ENCODE measurements at regions not wholly inside any gene's neighbourhood (a gene's known extent, or its start where the extent isn't known, plus 50 kb on each side); places are given as distances from the start of the nearest gene placed in this dataset.

DNA sequence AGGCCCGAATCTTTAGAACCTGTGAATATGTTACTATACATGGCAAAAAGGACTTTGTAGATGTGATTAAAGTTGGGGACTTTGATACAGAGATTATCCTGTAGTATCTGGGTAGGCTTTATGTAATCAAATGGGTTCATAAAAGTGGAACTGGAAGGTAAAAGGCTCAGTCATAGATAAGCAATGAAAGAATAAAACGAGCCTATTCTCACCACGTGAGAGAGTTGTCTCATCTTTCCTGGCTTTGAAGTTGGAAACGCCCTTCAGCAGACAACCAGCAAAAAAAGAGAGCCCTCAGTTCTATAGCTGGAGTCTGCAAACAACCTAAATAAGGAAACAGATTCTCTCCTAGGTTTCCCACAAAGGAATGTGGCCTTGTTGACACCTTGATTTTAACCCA is 805.8 kb upstream of the DIAPH2 start:
- DNase-seq (ENCODE audit: low spot score) = no peak
- ATAC-seq (ENCODE audit: insufficient number of reproducible peaks, low FRiP score, low read depth) = no peak
- H3K27me3 ChIP-seq (replicated peaks; ENCODE audit: insufficient read depth) = no peaks in the 10 kb centered on the region
- no peaks in the 10 kb centered on the region for H3K36me3 ChIP-seq
- H3K27ac ChIP-seq = no peak overlapping the region
- H3K4me1 ChIP-seq (ENCODE audit: control insufficient read depth in 1 of 2, low read depth in 2 of 2) = no peaks in the 10 kb centered on the region
- H3K4me3 ChIP-seq = no peak overlapping the region
- no peaks in the 10 kb centered on the region for H3K9me3 ChIP-seq
- TF ChIP-seq, protein P1, sequence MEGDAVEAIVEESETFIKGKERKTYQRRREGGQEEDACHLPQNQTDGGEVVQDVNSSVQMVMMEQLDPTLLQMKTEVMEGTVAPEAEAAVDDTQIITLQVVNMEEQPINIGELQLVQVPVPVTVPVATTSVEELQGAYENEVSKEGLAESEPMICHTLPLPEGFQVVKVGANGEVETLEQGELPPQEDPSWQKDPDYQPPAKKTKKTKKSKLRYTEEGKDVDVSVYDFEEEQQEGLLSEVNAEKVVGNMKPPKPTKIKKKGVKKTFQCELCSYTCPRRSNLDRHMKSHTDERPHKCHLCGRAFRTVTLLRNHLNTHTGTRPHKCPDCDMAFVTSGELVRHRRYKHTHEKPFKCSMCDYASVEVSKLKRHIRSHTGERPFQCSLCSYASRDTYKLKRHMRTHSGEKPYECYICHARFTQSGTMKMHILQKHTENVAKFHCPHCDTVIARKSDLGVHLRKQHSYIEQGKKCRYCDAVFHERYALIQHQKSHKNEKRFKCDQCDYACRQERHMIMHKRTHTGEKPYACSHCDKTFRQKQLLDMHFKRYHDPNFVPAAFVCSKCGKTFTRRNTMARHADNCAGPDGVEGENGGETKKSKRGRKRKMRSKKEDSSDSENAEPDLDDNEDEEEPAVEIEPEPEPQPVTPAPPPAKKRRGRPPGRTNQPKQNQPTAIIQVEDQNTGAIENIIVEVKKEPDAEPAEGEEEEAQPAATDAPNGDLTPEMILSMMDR (IDR thresholded peaks at IDR 0.05) = no peak

DNA sequence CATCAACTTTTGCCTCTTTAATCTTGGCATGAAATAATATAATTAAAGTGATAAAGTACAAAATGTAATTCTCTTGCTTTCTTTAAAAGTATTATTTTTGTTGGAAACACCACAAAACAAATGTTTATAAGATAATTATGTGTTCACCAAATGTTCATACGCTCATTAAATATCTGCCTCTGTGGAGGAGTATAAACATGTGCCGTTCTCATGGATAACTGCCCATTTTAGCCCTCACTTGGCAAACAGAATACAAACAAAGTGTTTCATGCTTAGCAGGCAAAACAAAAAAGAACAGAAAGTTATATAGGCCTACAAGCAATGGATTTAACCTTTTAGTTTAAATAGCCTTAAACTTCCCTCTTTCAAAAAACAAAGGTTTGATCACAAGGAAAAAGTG is 800.5 kb upstream of the DIAPH2 start:
- TF ChIP-seq, protein P1 (IDR thresholded peaks at IDR 0.05) = no peak
- no peak overlapping the region for H3K27ac ChIP-seq
- ATAC-seq (ENCODE audit: insufficient number of reproducible peaks, low FRiP score, low read depth) = no peak
- no peaks in the 10 kb centered on the region for H3K27me3 ChIP-seq (replicated peaks; ENCODE audit: insufficient read depth)
- no peak for DNase-seq (ENCODE audit: low spot score)
- no peaks in the 10 kb centered on the region for H3K9me3 ChIP-seq
- peaks cover 0 to 13% of the 10 kb centered on the region in 2 donors for H3K4me1 ChIP-seq (ENCODE audit: control insufficient read depth in 1 of 2, low read depth in 2 of 2)
- no peak overlapping the region for H3K4me3 ChIP-seq
- H3K36me3 ChIP-seq = no peaks in the 10 kb centered on the region

DNA sequence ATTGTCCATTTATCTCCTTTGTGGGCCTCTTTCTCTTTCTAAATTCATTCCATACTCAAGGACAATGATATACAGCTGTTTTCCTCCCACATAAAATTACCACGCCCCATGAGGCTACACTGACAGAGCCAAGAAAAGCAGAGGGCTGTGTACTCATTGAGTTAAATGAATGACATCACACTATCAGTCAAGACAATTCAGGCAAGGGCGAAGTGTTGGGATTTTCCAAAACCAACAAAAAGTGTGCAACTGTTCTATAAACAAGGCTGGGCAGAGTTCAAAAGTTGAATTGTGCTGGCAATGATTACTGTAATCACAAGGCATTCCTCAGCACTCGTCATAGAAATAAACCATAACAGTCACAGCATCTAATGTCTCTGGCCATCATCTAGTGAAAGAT is 799.6 kb upstream of the DIAPH2 start:
- DNase-seq (ENCODE audit: low spot score) = no peak
- no peak overlapping the region for H3K27ac ChIP-seq
- TF ChIP-seq, protein P1 (IDR thresholded peaks at IDR 0.05) = no peak

DNA sequence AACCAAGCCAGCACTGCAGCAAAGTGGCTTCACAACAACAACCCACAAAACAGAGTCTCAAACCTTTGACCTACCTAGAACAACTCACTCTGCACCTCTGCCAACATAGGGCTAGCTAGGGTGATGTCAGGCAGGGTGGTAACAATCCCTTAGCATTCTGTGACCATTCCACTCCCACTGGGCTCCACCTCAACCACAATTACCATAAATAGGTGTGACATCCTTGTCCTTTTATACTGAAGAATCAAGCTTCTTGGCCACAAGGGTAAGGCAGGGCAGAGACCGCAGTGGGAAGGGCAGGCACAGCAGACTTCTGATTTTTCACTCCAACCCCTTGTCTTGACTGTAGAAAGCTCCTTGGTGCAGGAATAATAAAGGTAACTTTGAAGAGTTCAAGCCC is 795.4 kb upstream of the DIAPH2 start:
- TF ChIP-seq, protein P1 (IDR thresholded peaks at IDR 0.05) = no peak
- H3K9me3 ChIP-seq = no peaks in the 10 kb centered on the region

More for the DNA sequence above, 799.6 kb upstream of the DIAPH2 start:
- Histone ChIP-seq H3K36me3 (no peaks in the 10 kb centered on the region), H3K4me1 (ENCODE audit: control insufficient read depth in 1 of 2, low read depth in 2 of 2) (peaks cover 0 to 13% of the 10 kb centered on the region in 2 donors), H3K4me3 (no peak overlapping the region), H3K9me3 (no peaks in the 10 kb centered on the region), H3K27me3 (replicated peaks; ENCODE audit: insufficient read depth) (no peaks in the 10 kb centered on the region)
- no peak for ATAC-seq (ENCODE audit: insufficient number of reproducible peaks, low FRiP score, low read depth)

GRCh38 chrX:95893636-95894035 is 791.0 kb upstream of the DIAPH2 start:
- Histone ChIP-seq H3K36me3 (no peaks in the 10 kb centered on the region), H3K27me3 (replicated peaks; ENCODE audit: insufficient read depth) (no peaks in the 10 kb centered on the region), H3K4me3 (no peak overlapping the region), H3K4me1 (ENCODE audit: control insufficient read depth in 1 of 2, low read depth in 2 of 2) (no peaks in the 10 kb centered on the region), H3K27ac (no peak overlapping the region), H3K9me3 (no peaks in the 10 kb centered on the region)
- no peak for ATAC-seq (ENCODE audit: insufficient number of reproducible peaks, low FRiP score, low read depth)
- no peak for DNase-seq (ENCODE audit: low spot score)
- TF ChIP-seq, protein P1 (IDR thresholded peaks at IDR 0.05) = no peak

More for the DNA sequence above, 795.4 kb upstream of the DIAPH2 start:
- Histone ChIP-seq H3K36me3 (no peaks in the 10 kb centered on the region), H3K4me3 (no peak overlapping the region), H3K27ac (no peak overlapping the region), H3K27me3 (replicated peaks; ENCODE audit: insufficient read depth) (no peaks in the 10 kb centered on the region), H3K4me1 (ENCODE audit: control insufficient read depth in 1 of 2, low read depth in 2 of 2) (peaks cover 0 to 11% of the 10 kb centered on the region in 2 donors)
- DNase-seq (ENCODE audit: low spot score) = no peak
- ATAC-seq (ENCODE audit: insufficient number of reproducible peaks, low FRiP score, low read depth) = no peak

Data from thoracic aorta (tissue), 2 donors.